ENCODE measurements at regions not wholly inside any gene's neighbourhood (a gene's known extent, or its start where the extent isn't known, plus 50 kb on each side); places are given as distances from the start of the nearest gene placed in this dataset.

DNA sequence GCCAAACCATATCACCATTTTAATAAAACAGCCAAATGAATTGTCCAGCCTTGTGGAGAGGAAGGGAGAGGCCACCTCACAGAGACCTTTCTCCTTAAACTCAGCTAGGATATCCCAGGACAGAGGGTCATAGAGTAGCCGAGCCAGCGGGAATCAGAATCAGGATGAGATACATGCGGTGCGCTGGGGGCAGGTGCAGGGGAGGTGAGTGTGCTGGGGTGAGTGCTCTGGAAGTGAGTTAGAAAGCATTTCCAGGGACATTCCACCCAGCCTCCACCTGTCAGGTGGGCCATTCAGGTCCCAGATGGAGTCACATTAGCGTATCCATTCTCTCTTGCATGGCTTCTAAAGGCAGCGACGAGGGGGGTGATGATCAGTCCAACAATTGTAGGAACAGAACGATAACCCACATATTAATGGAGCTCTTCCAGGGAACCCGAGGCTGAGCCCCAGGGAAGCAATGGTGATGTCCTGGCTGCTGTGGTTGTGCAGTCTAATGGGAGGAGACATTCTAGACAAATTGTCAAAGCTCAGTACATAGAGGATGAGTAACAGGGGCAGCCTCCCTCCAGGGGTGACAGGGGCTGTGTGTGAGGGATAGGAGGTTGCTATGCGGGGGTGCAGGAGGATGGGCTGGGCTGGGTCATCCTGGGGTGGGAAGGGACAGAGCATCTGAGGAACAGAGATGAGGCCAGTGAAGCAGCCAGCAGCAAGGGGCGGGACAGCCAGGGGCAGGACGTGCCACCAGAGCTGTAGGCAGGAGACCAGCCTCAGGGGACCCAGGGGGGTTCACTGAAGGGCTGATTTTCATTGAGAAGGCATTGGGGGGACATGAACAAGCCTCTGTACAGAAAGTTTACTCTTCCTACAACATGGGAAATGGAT, 88.7 kb upstream of the FRMD1 start:
- TF ChIP-seq, protein P1, sequence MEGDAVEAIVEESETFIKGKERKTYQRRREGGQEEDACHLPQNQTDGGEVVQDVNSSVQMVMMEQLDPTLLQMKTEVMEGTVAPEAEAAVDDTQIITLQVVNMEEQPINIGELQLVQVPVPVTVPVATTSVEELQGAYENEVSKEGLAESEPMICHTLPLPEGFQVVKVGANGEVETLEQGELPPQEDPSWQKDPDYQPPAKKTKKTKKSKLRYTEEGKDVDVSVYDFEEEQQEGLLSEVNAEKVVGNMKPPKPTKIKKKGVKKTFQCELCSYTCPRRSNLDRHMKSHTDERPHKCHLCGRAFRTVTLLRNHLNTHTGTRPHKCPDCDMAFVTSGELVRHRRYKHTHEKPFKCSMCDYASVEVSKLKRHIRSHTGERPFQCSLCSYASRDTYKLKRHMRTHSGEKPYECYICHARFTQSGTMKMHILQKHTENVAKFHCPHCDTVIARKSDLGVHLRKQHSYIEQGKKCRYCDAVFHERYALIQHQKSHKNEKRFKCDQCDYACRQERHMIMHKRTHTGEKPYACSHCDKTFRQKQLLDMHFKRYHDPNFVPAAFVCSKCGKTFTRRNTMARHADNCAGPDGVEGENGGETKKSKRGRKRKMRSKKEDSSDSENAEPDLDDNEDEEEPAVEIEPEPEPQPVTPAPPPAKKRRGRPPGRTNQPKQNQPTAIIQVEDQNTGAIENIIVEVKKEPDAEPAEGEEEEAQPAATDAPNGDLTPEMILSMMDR (IDR thresholded peaks at IDR 0.05; ENCODE audit: low read depth, low read length, missing control alignments) = no peak
- DNase-seq (ENCODE audit: extremely low read depth, low read depth) = no peak
- no peak overlapping the region for H3K4me3 ChIP-seq (replicated peaks; ENCODE audit: low read depth, low read length)

DNA sequence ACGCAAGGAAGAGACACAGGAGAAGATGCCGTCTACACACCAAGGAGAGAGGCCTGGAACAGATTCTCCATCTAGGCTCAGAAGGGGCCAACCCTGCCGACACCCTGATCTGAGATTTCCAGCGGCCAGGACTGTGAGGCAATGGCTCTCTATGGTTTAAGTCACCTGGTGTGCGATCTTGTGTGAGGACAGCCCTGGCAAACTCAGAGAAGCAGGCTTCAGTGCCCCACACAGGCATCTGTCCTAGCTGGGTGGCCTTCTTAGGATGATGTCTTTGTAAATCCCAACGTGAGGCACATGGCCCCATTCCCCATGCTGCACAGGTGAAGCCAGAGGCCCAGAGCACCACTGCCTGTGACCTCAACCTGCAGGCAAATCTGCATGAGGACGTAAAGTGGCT, 87.6 kb upstream of the FRMD1 start:
- no peak overlapping the region for H3K4me3 ChIP-seq (replicated peaks; ENCODE audit: low read depth, low read length)
- TF ChIP-seq, protein P1 (IDR thresholded peaks at IDR 0.05; ENCODE audit: low read depth, low read length, missing control alignments) = no peak
- no peak for DNase-seq (ENCODE audit: extremely low read depth, low read depth)

DNA sequence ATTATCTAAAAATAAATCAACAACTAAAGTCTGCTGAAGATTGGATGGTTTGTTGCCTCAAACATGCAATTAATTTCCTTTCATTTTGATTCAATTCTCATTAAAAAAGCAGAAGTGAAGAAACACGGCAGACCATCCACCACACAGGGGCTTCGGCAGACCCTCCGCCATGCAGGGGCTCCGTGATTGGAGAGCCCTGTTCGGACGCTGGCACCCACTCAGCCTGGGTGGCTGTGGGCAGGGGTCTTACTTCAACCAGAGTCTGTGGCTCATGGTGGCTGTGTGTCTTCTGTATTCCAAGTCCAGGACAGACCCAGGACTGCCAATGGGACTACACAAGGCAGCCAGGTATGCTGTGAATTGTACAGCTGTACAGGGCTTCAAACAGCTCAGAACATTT, 86.9 kb upstream of the FRMD1 start:
- no peak overlapping the region for H3K4me3 ChIP-seq (replicated peaks; ENCODE audit: low read depth, low read length)
- no peak for DNase-seq (ENCODE audit: extremely low read depth, low read depth)
- TF ChIP-seq, protein P1 (IDR thresholded peaks at IDR 0.05; ENCODE audit: low read depth, low read length, missing control alignments) = no peak

DNA sequence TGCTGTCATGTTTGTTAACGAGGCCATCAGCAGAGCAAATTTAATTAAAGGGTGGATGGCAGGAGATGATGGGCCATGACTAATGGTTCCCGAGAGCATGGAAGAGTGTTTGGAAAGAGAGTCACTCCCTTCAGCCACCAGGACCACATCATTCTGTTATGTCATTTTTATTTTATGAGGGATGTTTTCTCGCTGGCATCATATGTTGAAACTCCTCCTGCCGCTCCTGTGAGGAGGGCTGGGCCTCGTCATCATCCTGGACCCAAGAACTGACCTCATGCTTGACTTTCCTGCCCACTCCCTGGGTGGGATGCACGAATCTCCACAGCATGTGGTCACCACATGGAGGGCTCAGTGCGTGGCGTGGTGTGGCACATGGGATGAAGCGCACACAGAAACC, 86.4 kb upstream of the FRMD1 start:
- no peak for DNase-seq (ENCODE audit: extremely low read depth, low read depth)
- TF ChIP-seq, protein P1 (IDR thresholded peaks at IDR 0.05; ENCODE audit: low read depth, low read length, missing control alignments) = no peak
- no peak overlapping the region for H3K4me3 ChIP-seq (replicated peaks; ENCODE audit: low read depth, low read length)

DNA sequence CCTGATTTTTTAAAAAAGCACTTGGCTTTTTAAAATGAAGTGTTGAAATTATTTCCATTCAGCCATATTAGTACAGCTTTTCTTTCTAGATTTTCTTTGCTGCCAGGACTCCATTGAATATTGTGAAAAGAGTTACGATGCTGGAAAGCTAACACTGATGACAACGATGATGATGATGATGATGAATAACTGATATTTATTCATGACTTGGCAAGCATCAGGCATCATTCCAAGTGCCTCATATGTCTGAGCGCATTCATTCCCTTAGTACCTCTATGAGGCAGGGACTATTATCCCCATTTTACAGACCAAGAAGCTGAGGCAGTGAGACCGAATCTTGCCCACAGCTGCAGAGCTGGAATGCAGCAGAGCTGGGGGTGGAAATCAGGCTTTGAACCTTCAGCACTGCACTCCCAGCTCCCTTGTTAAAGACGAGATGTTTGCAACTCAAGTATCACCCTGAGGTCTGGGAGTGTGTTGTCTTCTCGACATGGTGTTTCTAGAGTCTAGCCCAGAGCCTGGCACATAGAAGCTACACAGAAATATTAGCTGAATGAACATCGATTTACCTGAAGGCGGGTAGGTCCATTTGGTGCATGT, 85.5 kb upstream of the FRMD1 start:
- no peak for DNase-seq (ENCODE audit: extremely low read depth, low read depth)
- no peak overlapping the region for H3K4me3 ChIP-seq (replicated peaks; ENCODE audit: low read depth, low read length)
- TF ChIP-seq, protein P1 (IDR thresholded peaks at IDR 0.05; ENCODE audit: low read depth, low read length, missing control alignments) = no peak

DNA sequence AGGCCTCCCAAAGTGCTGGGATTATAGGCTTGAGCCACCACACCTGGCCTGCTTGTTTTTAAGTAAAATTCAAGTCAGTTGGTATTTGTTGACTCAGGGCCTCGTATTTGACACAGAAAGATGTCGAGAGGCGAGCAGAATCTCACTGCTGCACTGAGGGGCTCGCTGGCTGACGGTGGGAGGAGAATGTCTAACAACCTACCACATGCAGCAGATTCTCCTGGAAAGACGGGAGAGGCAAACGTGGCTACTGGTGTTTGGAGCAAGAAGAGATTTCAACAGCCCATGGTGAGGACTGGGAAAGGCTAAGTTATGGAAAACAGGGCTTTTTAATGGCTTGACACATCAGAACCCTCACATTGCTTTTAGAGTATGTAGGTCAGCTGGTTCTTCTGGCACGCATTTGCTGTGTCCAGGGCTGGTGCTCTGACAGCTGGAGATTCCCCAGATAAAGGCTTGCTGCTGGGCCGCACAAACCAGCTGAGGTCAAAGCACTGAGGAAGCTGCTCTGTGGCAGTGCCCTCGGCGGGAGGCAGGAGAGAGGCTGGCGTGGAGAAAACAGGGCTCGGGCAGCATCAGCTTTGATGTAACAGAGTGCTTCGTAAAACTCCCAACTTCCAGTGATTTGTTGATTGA, 84.2 kb upstream of the FRMD1 start:
- TF ChIP-seq, protein P1 (IDR thresholded peaks at IDR 0.05; ENCODE audit: low read depth, low read length, missing control alignments) = no peak
- H3K4me3 ChIP-seq (replicated peaks; ENCODE audit: low read depth, low read length) = no peak overlapping the region
- DNase-seq (ENCODE audit: extremely low read depth, low read depth) = no peak
